Activated CD4-positive, alpha-beta T cell treated with anti-CD3 and anti-CD28 coated beads, Interleukin-2, amount 50 U/mL, for 4 hours (primary cell): ENCODE measurements at regions not wholly inside any gene's neighbourhood (a gene's known extent, or its start where the extent isn't known, plus 50 kb on each side); places are given as distances from the start of the nearest gene placed in this dataset.

Experiments used
- DNase-seq, 2 experiments: peaks; one replicate each; pipeline ENCODE4 v3.0.0-alpha.2; 2020

GRCh38 chr11:129265125-129265788, 73.1 kb upstream of the ARHGAP32 start:
- DNase-seq, result no peak

- DNase-seq, result no peak
Observed at GRCh38 chr11:129264114-129264513, 72.0 kb upstream of the ARHGAP32 start.

- no peak for DNase-seq
Observed at GRCh38 chr11:129260750-129261149, 68.6 kb upstream of the ARHGAP32 start.

GRCh38 chr11:129259931-129260348, 67.8 kb upstream of the ARHGAP32 start:
- DNase-seq, result no peak

GRCh38 chr11:129258205-129258604, 66.1 kb upstream of the ARHGAP32 start:
- no peak for DNase-seq

GRCh38 chr11:129257512-129257911, 65.4 kb upstream of the ARHGAP32 start:
- no peak for DNase-seq

- DNase-seq, result no peak
Observed at GRCh38 chr11:129252621-129253020, 60.5 kb upstream of the ARHGAP32 start.

- no peak for DNase-seq
Observed at GRCh38 chr11:129251067-129251466, 58.9 kb upstream of the ARHGAP32 start.

GRCh38 chr11:129249923-129250322, 57.8 kb upstream of the ARHGAP32 start:
- no peak for DNase-seq

GRCh38 chr11:129249351-129249750, 57.2 kb upstream of the ARHGAP32 start:
- DNase-seq, result no peak

GRCh38 chr11:129248618-129249017, 56.5 kb upstream of the ARHGAP32 start:
- DNase-seq, result no peak

GRCh38 chr11:129247135-129247534, 55.0 kb upstream of the ARHGAP32 start:
- no peak for DNase-seq

GRCh38 chr11:129242855-129243254, 50.7 kb upstream of the ARHGAP32 start:
- DNase-seq, result no peak
